Esophagus muscularis mucosa (tissue), 4 donors: ENCODE measurements at regions not wholly inside any gene's neighbourhood (a gene's known extent, or its start where the extent isn't known, plus 50 kb on each side); places are given as distances from the start of the nearest gene placed in this dataset.

Experiments
- DNase-seq: peaks from one replicate; pipeline ENCODE4 v3.0.0-alpha.2; 2017; ENCODE audit errors: extremely low spot score
- H3K27ac ChIP-seq, 4 donors: fragments of 200-600 bp; sonication (generic); replicated peaks in 1 of 4; 1 replicate in 3 of 4; 2 replicates in 1 of 4; pipeline ENCODE4 v1.5.1; 2016 to 2019; ENCODE audit warnings: mild to moderate bottlenecking in 1 of 4
- H3K27me3 ChIP-seq, 4 donors: fragments of 200-600 bp; sonication (generic); one replicate each; pipeline versions ENCODE4 v1.5.1 to v1.6.0; 2016 to 2019
- H3K36me3 ChIP-seq, 4 donors: fragments of 200-600 bp; sonication (generic); one replicate each; pipeline ENCODE4 v1.5.1; 2016 to 2019
- H3K4me1 ChIP-seq, 4 donors: fragments of 200-600 bp; sonication (generic); one replicate each; pipeline ENCODE4 v1.5.1; 2016 to 2019
- H3K4me3 ChIP-seq, 4 donors: fragments of 200-600 bp; sonication (generic); 1 replicate in 2 of 4; 2 replicates in 2 of 4; pipeline ENCODE4 v1.5.1; 2016 to 2019; ENCODE audit warnings: mild to moderate bottlenecking in 4 of 4, moderate library complexity in 1 of 4
- H3K9me3 ChIP-seq, 4 donors: fragments of 200-600 bp; sonication (generic); 1 replicate in 3 of 4; 2 replicates in 1 of 4; pipeline ENCODE4 v1.5.1; 2016 to 2019
- EP300 ChIP-seq: sonication (generic); formaldehyde crosslinking; IDR thresholded peaks from one replicate; pipeline ENCODE4 v1.6.1; 2017; ENCODE audit warnings: antibody characterized with exemption
- POLR2A ChIP-seq: fragments of 450-650 bp; IDR thresholded peaks from one replicate; pipeline ENCODE4 v1.6.1; 2017; ENCODE audit warnings: antibody characterized with exemption, moderate library complexity, mild to moderate bottlenecking, low read depth
- POLR2AphosphoS5 ChIP-seq, 2 donors: sonication (generic); formaldehyde crosslinking; IDR thresholded peaks; one replicate each; pipeline ENCODE4 v1.6.1; 2017; ENCODE audit warnings: antibody characterized with exemption in 2 of 2
- WGBS: methylation state at CpG from one replicate; pipeline ENCODE4 v1.1.5; 2018; 5-methylcytosine and 5-hydroxymethylcytosine counted together
- intact Hi-C: fragments of 100-400 bp; cut with DNase I; formaldehyde crosslinking; loops from one replicate; pipeline ENCODE4 v1.15.1; 2023
- TF ChIP-seq, protein P1 (sequence below), 3 experiments: fragments of 200-600 bp in 2 of 3; fragments of 450-650 bp in 1 of 3; sonication (generic) in 2 of 3; IDR thresholded peaks; one replicate each; pipeline ENCODE4 v1.5.1; 2017 to 2019; ENCODE audit warnings: antibody characterized with exemption in 3 of 3, mild to moderate bottlenecking in 2 of 3, moderate library complexity in 1 of 3

DNA sequence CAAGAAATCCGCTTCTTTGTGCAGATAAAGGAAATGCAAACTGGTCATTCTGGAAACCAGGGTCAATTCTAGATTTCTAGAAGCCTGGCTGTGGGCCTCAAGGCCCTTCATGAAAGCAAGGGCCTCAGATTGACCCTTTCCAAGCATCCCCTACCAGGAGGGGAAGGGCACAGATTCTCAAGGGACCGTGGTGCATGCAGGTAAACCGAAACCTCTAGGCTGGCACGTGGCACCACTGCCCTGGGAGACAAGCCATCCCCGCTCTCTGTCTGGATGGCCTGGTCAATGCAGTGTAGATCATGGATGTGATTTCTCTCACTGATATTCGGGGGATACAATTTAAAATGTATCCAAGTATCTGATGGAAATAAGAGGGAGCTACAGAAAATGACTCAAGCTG lies 69.4 kb downstream of the TOMM20 start:
- TF ChIP-seq POLR2A (no peak), POLR2AphosphoS5 (IDR thresholded peaks at IDR 0.05) (no peak), EP300 (no peak)
- TF ChIP-seq, protein P1, sequence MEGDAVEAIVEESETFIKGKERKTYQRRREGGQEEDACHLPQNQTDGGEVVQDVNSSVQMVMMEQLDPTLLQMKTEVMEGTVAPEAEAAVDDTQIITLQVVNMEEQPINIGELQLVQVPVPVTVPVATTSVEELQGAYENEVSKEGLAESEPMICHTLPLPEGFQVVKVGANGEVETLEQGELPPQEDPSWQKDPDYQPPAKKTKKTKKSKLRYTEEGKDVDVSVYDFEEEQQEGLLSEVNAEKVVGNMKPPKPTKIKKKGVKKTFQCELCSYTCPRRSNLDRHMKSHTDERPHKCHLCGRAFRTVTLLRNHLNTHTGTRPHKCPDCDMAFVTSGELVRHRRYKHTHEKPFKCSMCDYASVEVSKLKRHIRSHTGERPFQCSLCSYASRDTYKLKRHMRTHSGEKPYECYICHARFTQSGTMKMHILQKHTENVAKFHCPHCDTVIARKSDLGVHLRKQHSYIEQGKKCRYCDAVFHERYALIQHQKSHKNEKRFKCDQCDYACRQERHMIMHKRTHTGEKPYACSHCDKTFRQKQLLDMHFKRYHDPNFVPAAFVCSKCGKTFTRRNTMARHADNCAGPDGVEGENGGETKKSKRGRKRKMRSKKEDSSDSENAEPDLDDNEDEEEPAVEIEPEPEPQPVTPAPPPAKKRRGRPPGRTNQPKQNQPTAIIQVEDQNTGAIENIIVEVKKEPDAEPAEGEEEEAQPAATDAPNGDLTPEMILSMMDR (IDR thresholded peaks at IDR 0.05): no peak
- intact Hi-C loops: loop anchor here (10.0 kb wide), 1 partner anchor 314 kb away; no protein-coding TSS in a partner anchor
- 80% methylated on average over 6 of the region's 6 CpGs for WGBS
- Histone ChIP-seq H3K36me3 (no peaks in the 10 kb centered on the region), H3K4me3 (no peak overlapping the region), H3K27ac (no peak overlapping the region), H3K9me3 (no peaks in the 10 kb centered on the region), H3K4me1 (peaks cover 7 to 14% (median 8%) of the 10 kb centered on the region in 4 donors), H3K27me3 (no peaks in the 10 kb centered on the region)
- DNase-seq: no peak

GRCh38 chr1:235058695-235059094 lies 69.9 kb downstream of the TOMM20 start:
- H3K27ac ChIP-seq: no peak overlapping the region
- TF ChIP-seq POLR2A: no peak
- TF ChIP-seq, protein P1 (IDR thresholded peaks at IDR 0.05): no peak
- TF ChIP-seq POLR2AphosphoS5 (IDR thresholded peaks at IDR 0.05): no peak
- TF ChIP-seq EP300: no peak
- no peaks in the 10 kb centered on the region for H3K27me3 ChIP-seq
- WGBS: 10% methylated on average over 1 of the region's 1 CpG
- no peak for DNase-seq
- no peaks in the 10 kb centered on the region for H3K36me3 ChIP-seq
- peaks cover 7 to 14% (median 8%) of the 10 kb centered on the region in 4 donors for H3K4me1 ChIP-seq
- H3K9me3 ChIP-seq: no peaks in the 10 kb centered on the region
- intact Hi-C loops: loop anchor here (10.0 kb wide), 1 partner anchor 314 kb away; no protein-coding TSS in a partner anchor
- H3K4me3 ChIP-seq: no peak overlapping the region

- TF ChIP-seq POLR2A: no peak
- TF ChIP-seq, protein P1 (IDR thresholded peaks at IDR 0.05): no peak
- no peak for TF ChIP-seq POLR2AphosphoS5 (IDR thresholded peaks at IDR 0.05)
- TF ChIP-seq EP300: no peak
- intact Hi-C loops: loop anchor here (10.0 kb wide), 1 partner anchor 313 kb away; no protein-coding TSS in a partner anchor
Measured at GRCh38 chr1:235057385-235058306, 71.0 kb downstream of the TOMM20 start.

DNA sequence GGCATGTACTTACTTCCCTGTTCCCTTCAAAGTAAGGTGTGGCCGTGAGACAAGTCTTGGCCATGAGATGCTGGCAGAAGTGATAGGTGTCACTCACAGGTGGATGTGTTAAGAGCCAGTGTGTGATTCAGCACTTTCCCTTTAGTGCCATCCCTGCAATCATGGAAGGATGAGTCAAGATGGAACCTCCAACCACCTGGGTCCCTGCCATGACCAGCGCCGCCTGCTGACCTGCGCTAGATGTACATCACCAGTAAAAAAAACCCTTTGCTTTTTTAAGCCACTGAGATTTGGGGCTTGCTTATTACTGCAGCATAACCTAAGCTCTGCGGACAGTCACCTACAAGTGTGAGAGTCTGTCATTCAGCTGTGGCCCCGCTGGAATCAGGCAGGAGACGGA lies 71.7 kb downstream of the TOMM20 start:
- no peak overlapping the region for H3K4me3 ChIP-seq
- no peaks in the 10 kb centered on the region for H3K27me3 ChIP-seq
- WGBS: 97% methylated on average over 7 of the region's 7 CpGs
- no peaks in the 10 kb centered on the region for H3K9me3 ChIP-seq
- H3K4me1 ChIP-seq: peaks cover 0 to 8% (median 7%) of the 10 kb centered on the region in 4 donors
- TF ChIP-seq, protein P1 (IDR thresholded peaks at IDR 0.05): no peak
- TF ChIP-seq EP300 (no peak), POLR2AphosphoS5 (IDR thresholded peaks at IDR 0.05) (no peak), POLR2A (no peak)
- H3K27ac ChIP-seq: no peak overlapping the region
- H3K36me3 ChIP-seq: no peaks in the 10 kb centered on the region
- no peak for DNase-seq
- intact Hi-C loops: loop anchor here (10.0 kb wide), 1 partner anchor 312 kb away; no protein-coding TSS in a partner anchor

More at GRCh38 chr1:235057385-235058306, 71.0 kb downstream of the TOMM20 start:
- no peaks in the 10 kb centered on the region for H3K27me3 ChIP-seq
- H3K9me3 ChIP-seq: no peaks in the 10 kb centered on the region
- WGBS: 97% methylated on average over 12 of the region's 12 CpGs
- no peak overlapping the region for H3K27ac ChIP-seq
- DNase-seq: no peak
- H3K4me1 ChIP-seq: peaks cover 0 to 11% (median 8%) of the 10 kb centered on the region in 4 donors
- no peaks in the 10 kb centered on the region for H3K36me3 ChIP-seq
- H3K4me3 ChIP-seq: no peak overlapping the region
